Memory B cell (primary cell): ENCODE measurements at regions not wholly inside any gene's neighbourhood (a gene's known extent, or its start where the extent isn't known, plus 50 kb on each side); places are given as distances from the start of the nearest gene placed in this dataset.

Experiments
- ATAC-seq: fragments of 150-1000 bp; cut with Tn5 transposase; 2 replicates; pipeline ENCODE4 v1.10.0; 2021; ENCODE audit warnings: low read depth, mild to moderate bottlenecking, moderate library complexity
- DNase-seq, 2 donors: peaks; one replicate each; pipeline ENCODE4 v3.0.0; 2022; ENCODE audit warnings: low spot score in 2 of 2
- H3K27ac Mint-ChIP-seq: one replicate; pipeline ENCODE4 v1.8.0; 2022; ENCODE audit warnings: mild to moderate bottlenecking, moderate library complexity, mixed read lengths
- H3K27me3 Mint-ChIP-seq: one replicate; pipeline ENCODE4 v1.8.0; 2022; ENCODE audit warnings: mixed read lengths
- H3K36me3 Mint-ChIP-seq: one replicate; pipeline ENCODE4 v1.8.0; 2022; ENCODE audit warnings: mild to moderate bottlenecking, mixed read lengths
- H3K4me1 Mint-ChIP-seq: one replicate; pipeline ENCODE4 v1.8.0; 2022; ENCODE audit warnings: mixed read lengths
- H3K4me3 Mint-ChIP-seq: one replicate; pipeline ENCODE4 v1.8.0; 2022; ENCODE audit warnings: mild to moderate bottlenecking, moderate library complexity, mixed read lengths
- H3K9me3 Mint-ChIP-seq: one replicate; pipeline ENCODE4 v1.8.0; 2022; ENCODE audit warnings: mixed read lengths

DNA sequence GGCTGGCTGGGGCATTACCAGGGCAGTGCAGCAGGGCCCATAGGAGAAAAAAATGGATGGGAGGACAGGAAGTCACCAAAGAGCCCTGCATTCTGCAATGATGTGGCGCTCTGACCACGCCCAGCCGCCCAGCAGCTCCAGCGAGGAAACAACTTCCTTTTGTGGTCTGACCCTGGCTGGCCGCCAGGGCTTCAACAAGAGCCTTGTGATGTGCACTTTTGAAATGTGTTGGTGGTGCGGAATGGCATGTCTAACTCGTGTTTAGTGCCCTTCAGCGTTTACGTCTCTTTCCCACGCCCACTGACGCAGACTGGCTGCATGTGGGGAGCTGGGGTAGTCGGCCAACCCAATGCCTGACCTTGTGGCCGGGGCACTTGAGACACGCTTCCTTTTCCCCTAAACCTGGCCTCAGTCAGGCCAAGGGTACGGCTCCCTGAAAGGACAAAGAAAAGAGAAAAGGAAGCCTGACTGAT, 81.9 kb upstream of the CTNNB1 start:
- H3K4me1 Mint-ChIP-seq, result peaks cover 11% of the 10 kb centered on the region
- DNase-seq (peak; percentile 17 to 23), ATAC-seq (peak; percentile 86)
- peak overlapping the region; percentile 64 for H3K4me3 Mint-ChIP-seq
- no peak overlapping the region for H3K27ac Mint-ChIP-seq
- H3K9me3 Mint-ChIP-seq, result no peaks in the 10 kb centered on the region
- peaks cover 12% of the 10 kb centered on the region for H3K27me3 Mint-ChIP-seq
- no peaks in the 10 kb centered on the region for H3K36me3 Mint-ChIP-seq

DNA sequence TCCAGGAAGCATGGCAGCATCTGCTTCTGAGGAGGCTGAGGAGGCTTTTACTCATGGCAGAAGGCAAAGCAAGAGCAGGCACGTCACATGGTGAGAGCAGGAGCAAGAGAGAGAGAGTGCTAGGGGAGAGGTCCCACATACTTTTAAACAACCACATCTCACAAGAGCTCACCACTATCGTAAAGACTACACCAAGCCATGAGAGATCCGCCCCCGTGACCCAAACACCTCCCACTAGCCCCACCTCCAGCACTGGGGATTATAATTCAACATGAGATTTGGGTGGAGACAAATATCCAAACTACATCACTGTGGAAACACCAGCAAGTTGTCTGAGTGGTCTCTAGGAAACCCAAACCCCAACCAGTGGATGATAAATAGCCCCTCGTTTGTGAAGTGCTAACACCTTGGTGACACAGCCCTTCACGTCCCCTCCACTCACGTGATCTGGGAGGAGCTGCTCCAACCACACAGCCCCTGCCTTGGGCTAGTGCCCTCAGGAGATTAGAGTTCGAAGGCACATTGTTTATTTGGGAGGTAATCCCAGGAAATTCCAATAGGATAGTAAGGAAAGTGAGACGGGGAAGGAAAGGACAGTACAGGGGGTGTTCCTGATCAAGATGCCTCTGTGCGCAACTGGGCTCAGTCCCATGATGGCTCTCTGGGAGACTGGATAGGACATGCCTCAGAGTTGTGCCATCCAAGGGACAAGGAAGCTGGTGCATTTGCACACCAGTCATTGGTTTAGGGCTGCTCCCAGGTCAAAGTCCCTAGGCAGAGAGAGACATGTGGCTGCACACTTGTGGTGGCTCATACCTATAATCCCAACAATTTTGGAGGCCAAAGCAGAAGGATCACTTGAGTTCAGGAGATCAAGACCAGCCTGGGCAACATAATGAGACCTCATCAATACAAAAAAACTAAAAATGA, 80.6 kb upstream of the CTNNB1 start:
- Mint-ChIP-seq H3K27me3 (peaks cover 10% of the 10 kb centered on the region), H3K36me3 (no peaks in the 10 kb centered on the region), H3K4me3 (no peak overlapping the region), H3K9me3 (no peaks in the 10 kb centered on the region), H3K4me1 (peaks cover 11% of the 10 kb centered on the region), H3K27ac (no peak overlapping the region)
- no peak for ATAC-seq
- DNase-seq, result no peak

DNA sequence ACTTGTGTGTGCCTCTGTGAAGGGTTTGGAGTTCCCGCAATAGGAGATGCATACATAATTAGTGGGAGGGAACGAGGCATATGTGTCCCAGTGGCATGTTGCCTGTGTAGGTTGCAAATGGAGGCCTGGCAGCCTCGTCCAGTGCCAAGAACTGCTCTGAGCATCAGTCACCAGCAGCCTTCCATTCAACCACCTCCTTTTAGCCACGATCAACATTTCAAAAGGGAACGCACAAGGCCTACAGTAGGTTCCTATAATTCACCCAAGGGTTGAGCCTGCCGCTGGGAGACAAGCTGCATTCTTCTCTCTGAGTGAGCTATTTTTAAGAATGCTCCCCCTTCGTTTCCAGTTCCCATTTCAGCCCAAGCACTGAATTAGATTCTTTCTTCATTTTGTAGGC, 78.8 kb upstream of the CTNNB1 start:
- Mint-ChIP-seq H3K4me1 (peaks cover 11% of the 10 kb centered on the region), H3K27ac (no peak overlapping the region), H3K9me3 (no peaks in the 10 kb centered on the region), H3K27me3 (peaks cover 12% of the 10 kb centered on the region), H3K4me3 (no peak overlapping the region), H3K36me3 (no peaks in the 10 kb centered on the region)
- ATAC-seq (no peak), DNase-seq (no peak)

DNA sequence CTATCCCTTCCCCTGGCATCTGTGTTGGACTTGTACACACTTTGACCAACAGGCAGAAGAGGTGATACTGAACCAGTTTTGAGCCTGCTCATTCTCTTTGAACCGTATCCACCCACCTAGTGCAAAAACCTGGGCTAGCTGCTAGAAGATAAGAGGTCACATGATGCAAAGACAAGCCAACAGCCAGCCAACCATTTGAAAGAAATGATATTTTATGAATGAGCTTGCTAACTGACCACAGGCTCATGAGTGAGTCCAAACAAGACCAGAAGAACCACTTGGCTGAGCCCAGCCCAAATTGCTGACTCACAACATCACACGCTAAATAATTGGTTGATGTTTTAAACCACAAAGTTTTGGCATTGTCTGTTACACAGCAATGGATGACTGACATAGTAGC, 74.0 kb upstream of the CTNNB1 start:
- Mint-ChIP-seq H3K4me3 (no peak overlapping the region), H3K27me3 (peaks cover 10% of the 10 kb centered on the region), H3K9me3 (peaks cover 12% of the 10 kb centered on the region), H3K27ac (no peak overlapping the region), H3K4me1 (no peaks in the 10 kb centered on the region), H3K36me3 (peaks cover 5% of the 10 kb centered on the region)
- no peak for ATAC-seq
- DNase-seq, result no peak

DNA sequence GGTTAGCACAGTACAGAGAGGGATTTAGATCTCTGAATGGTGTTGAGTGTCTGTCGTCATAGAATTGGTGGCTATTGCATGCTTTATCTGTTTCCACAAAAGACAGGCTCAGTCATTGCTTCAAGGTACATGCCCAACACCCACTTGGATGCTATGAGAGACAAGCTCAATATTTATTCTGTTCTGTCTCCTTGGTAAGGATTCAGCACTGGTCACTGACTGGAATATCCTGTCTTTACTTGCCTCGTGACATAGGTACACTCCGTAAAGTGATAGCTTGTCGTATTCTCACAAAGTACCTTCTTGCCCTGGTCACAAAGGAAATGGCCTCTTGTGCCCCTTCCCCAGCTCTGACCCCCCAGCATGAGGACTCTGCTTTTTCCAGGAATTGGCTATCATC, 72.8 kb upstream of the CTNNB1 start:
- H3K4me3 Mint-ChIP-seq, result no peak overlapping the region
- no peak for ATAC-seq
- H3K27ac Mint-ChIP-seq, result no peak overlapping the region
- DNase-seq, result no peak
- peaks cover 12% of the 10 kb centered on the region for H3K9me3 Mint-ChIP-seq
- peaks cover 5% of the 10 kb centered on the region for H3K36me3 Mint-ChIP-seq
- H3K4me1 Mint-ChIP-seq, result no peaks in the 10 kb centered on the region
- H3K27me3 Mint-ChIP-seq, result peaks cover 6% of the 10 kb centered on the region

DNA sequence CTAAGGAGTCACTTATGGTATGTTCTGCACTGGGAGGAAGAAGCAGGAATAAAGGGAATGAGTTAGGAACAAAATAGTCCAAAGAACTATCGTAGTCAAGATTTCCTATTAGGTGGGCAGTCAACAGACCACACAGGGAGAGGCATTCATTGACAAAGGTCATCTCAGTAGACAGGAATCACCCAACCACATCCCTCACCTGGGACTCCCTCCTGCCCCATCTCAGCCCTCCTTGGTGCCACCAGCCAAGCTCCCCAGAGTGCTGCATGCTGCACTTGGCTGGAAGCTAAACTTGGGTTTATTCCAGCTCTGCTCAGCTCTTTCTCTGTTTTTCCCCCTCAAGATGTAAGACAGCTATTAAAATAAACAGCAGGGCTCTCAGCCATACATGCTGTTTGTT, 72.3 kb upstream of the CTNNB1 start:
- Mint-ChIP-seq H3K27ac (no peak overlapping the region), H3K9me3 (peaks cover 14% of the 10 kb centered on the region), H3K27me3 (peaks cover 6% of the 10 kb centered on the region), H3K4me1 (no peaks in the 10 kb centered on the region), H3K4me3 (no peak overlapping the region), H3K36me3 (peaks cover 5% of the 10 kb centered on the region)
- ATAC-seq, result no peak
- no peak for DNase-seq

DNA sequence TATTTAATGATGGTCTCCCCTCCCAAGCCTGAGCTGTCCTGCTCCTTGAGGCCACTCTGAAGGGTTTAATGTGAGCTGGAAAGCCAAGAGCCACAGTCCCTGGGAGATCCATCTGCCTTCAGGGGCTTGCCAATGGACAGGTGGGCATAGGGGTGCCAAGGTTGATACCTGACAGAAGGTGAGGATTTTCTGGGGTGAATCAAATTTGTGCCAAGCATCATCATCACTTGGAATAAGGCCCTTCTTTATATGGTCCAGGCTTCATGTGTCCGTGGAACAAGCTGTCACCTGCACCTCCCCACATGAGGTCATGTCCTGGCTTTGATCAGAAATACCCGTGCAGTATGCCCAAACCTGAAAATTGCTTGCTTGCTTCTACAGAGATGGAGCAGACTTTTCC, 71.9 kb upstream of the CTNNB1 start:
- Mint-ChIP-seq H3K27ac (no peak overlapping the region), H3K4me3 (no peak overlapping the region), H3K27me3 (peaks cover 6% of the 10 kb centered on the region)

DNA sequence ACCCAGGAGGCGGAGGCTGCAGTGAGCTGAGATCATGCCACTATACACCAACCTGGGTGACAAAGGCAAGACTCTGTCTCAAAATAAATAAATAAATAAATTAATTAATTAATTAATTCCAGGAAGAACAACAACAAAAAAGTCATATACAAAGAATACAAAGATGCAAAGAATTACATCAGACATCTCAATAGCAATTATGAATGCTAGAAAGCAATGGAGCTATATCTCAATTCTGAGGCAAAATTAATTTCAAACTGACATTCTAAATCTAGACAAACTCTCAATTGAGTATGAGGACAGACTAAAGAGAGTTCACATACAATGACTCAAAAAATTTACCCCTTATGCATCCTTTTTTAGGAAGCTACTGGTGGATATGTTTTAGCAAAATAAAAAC, 69.6 kb upstream of the CTNNB1 start:
- Mint-ChIP-seq H3K4me1 (no peaks in the 10 kb centered on the region), H3K27ac (no peak overlapping the region), H3K9me3 (peaks cover 14% of the 10 kb centered on the region), H3K36me3 (peaks cover 5% of the 10 kb centered on the region), H3K27me3 (peaks cover 5% of the 10 kb centered on the region), H3K4me3 (no peak overlapping the region)
- ATAC-seq, result no peak
- DNase-seq, result no peak

More for the DNA sequence above, 71.9 kb upstream of the CTNNB1 start:
- no peak for ATAC-seq
- no peak for DNase-seq
- peaks cover 14% of the 10 kb centered on the region for H3K9me3 Mint-ChIP-seq
- no peaks in the 10 kb centered on the region for H3K4me1 Mint-ChIP-seq
- peaks cover 5% of the 10 kb centered on the region for H3K36me3 Mint-ChIP-seq

DNA sequence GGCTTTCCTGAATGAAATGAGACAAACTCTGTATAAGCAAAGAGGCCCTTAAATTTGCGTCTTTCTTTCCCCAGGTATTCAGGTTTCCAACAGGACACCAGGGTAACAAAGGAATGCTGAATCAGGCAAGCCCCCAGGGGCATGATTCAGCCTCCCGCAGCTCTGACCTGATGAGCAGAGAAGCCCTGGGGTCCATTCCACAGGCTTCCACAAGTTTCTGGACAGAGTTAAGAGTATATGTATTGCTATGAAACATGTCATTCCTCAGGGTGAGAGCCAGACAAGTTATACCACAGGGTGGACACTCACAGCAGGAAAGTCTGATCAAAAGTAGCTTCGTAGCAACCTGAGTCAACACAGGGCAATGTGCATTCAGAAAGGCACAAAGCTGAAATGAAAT, 68.1 kb upstream of the CTNNB1 start:
- Mint-ChIP-seq H3K27me3 (peaks cover 2% of the 10 kb centered on the region), H3K27ac (no peak overlapping the region), H3K4me3 (no peak overlapping the region), H3K9me3 (peaks cover 14% of the 10 kb centered on the region), H3K4me1 (no peaks in the 10 kb centered on the region), H3K36me3 (peaks cover 5% of the 10 kb centered on the region)
- ATAC-seq, result no peak
- DNase-seq, result no peak

DNA sequence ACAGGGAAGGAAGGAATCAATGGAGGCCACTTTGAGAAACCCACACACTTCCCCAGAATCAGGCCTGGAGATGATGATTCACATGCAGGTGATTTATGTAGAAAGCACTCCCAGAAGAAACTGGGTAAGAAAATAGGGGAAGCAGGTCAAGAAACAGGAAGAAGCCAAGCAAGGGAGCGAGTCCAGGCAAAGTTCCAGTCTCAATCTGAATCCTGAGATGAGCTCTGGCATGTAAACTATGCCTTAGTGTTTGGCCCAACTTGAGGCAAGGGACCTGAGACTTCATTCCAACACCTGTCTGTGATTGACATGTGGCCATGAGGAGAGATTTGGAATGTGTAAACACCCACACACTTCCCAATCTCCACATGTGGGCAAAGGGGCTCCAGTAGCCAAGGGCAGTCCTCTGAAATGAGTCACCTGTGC, 61.6 kb upstream of the CTNNB1 start:
- H3K27ac Mint-ChIP-seq, result no peak overlapping the region
- ATAC-seq (no peak), DNase-seq (no peak)
- H3K4me3 Mint-ChIP-seq, result no peak overlapping the region
- H3K36me3 Mint-ChIP-seq, result no peaks in the 10 kb centered on the region
- peaks cover 8% of the 10 kb centered on the region for H3K27me3 Mint-ChIP-seq
- H3K4me1 Mint-ChIP-seq, result no peaks in the 10 kb centered on the region
- H3K9me3 Mint-ChIP-seq, result no peaks in the 10 kb centered on the region

DNA sequence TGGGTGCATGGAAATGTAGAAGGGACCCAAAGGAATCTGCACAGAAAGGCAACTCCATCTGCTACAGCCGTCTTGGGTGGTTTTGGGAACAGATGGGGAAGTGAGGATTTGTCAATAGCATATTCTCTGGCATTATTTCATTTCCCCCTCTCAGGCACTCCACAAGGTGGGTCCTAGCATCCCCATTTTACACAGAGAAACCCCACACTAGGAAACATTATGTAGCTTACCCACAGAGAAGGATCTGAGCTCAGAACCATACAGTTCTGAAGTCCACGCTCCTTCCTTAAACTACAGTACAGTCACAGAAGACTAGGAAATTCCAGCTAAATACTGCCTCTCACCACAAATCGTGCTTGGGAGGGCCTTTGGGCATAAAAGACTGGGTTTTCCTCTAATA, 61.2 kb upstream of the CTNNB1 start:
- H3K27ac Mint-ChIP-seq, result no peak overlapping the region

DNA sequence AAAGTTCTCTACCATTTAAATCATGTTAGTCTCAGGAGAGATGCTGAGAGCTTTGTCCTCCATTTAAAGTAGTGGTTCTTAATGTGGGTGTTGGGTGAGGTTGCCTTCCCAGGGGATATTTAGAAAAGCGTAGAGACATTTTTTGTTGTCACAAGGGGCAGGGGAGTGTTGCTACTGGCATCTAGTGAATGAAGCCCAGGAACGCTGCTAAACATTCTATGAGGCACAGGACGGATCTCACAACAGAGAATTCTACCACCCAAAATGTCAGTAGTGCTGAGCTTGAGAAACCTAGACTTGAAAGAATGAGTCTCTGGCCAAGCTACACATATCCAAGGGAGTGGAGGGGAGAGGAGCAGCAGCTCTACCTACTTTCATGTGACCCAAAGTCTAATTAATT, 60.7 kb upstream of the CTNNB1 start:
- Mint-ChIP-seq H3K27me3 (peaks cover 8% of the 10 kb centered on the region), H3K36me3 (no peaks in the 10 kb centered on the region), H3K27ac (no peak overlapping the region), H3K9me3 (no peaks in the 10 kb centered on the region), H3K4me3 (no peak overlapping the region), H3K4me1 (no peaks in the 10 kb centered on the region)
- no peak for ATAC-seq
- DNase-seq, result no peak

More for the DNA sequence above, 61.2 kb upstream of the CTNNB1 start:
- no peak for DNase-seq
- Mint-ChIP-seq H3K4me3 (no peak overlapping the region), H3K27me3 (peaks cover 8% of the 10 kb centered on the region), H3K36me3 (no peaks in the 10 kb centered on the region), H3K9me3 (no peaks in the 10 kb centered on the region), H3K4me1 (no peaks in the 10 kb centered on the region)
- ATAC-seq, result no peak

DNA sequence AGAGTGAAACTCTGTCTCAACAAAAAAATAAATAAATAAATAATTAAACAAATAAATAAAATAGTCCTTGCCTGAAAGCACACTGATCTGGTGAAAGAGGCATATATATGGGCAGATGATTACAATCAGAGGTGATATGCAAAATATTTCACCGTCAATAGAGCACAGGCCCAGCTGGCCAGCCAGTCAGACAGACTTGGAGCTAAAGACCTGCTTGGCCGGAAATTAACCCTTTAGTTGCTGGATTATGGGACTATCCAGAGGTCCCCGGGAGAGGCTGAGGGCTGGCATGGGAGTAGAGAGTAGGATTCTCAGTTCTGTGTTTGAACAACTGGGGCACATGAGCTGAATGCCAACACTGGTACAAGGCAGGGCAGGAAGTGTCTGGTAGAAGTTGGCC, 59.1 kb upstream of the CTNNB1 start:
- H3K27me3 Mint-ChIP-seq, result peaks cover 11% of the 10 kb centered on the region
- no peaks in the 10 kb centered on the region for H3K36me3 Mint-ChIP-seq
- no peak overlapping the region for H3K4me3 Mint-ChIP-seq
- DNase-seq (no peak), ATAC-seq (no peak)
- H3K9me3 Mint-ChIP-seq, result no peaks in the 10 kb centered on the region
- H3K4me1 Mint-ChIP-seq, result no peaks in the 10 kb centered on the region
- H3K27ac Mint-ChIP-seq, result no peak overlapping the region

DNA sequence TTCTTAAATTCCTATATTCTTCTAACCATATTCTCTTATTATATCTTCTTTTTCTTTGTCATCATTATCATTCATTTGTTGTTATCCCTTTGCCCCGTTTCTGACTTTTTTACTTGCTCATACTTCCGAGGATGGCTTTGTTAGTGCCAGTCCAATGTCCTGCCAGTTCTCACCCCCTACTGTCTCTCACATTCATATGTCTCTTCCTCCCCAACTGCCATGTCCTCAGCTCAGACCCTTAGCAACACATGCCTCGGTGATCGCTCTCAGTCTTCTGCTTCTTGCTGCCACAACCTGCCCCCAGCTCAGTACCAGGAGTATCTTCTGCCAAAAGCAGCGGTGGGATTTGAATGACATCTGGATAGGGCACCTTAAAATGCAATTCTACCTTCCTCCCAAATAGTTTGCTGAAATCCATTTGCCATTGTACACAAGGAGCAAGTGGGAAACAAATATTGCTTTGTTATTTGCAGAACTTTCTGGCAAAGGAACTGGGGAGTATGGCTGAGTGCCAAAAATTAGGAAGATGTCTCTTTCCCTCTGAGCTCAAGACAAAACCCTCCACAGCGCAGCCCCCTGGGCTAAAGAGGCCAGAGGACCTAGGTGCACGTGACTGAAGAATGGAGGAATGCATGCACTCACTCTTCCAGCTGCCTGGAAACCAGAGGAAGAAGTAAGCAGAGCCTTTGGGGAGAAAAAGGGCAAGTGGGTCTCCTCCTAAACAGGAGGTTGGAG, 57.7 kb upstream of the CTNNB1 start:
- H3K4me3 Mint-ChIP-seq, result no peak overlapping the region
- H3K9me3 Mint-ChIP-seq, result peaks cover 6% of the 10 kb centered on the region
- H3K36me3 Mint-ChIP-seq, result peaks cover 3% of the 10 kb centered on the region
- H3K4me1 Mint-ChIP-seq, result no peaks in the 10 kb centered on the region
- peaks cover 11% of the 10 kb centered on the region for H3K27me3 Mint-ChIP-seq
- DNase-seq (no peak), ATAC-seq (no peak)
- H3K27ac Mint-ChIP-seq, result no peak overlapping the region
